ENCODE measurements at regions not wholly inside any gene's neighbourhood (a gene's known extent, or its start where the extent isn't known, plus 50 kb on each side); places are given as distances from the start of the nearest gene placed in this dataset.
"Not testable (repeated sequence)": the region's sequence is repeated elsewhere in the genome, so short reads cannot be mapped to it uniquely, and the experiment has no call there.

DNA sequence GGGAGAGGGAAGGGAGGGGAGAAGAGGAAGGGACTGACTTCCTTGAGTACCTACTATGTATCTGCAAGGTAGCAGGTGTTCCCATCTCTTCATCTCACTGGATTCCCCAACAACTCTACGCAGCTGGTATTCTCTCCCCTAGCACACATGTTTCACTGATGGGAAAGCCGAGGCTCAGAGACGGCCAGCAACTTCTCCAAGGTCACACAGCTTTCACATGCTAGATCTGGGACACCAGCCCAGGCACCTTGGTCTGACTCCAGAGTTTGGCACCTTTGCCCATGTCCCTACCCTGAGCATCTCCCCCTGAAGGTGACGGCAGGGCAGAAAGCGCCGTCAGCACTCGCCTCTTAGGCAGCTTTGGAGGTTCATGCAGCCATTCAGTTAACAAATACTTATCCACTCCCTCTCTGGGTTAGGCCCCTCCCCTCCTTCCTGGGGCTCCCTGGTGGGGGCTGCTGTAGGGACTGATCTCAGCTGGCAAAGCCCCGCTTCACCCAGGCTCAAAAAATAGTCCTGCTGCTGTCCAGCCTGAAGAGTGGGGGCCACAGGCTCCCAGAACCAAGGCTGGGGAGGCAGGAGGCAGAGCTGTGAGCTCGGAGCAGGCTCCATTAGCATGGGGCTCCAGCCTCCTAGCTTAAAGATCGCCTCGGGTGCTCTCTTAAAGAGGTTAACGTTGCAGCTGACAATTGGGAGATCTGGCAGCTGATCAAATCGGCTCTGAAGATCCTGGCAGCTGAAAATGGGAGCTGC is 79.4 kb downstream of the IGLL1 start:
- no peak for DNase-seq

DNA sequence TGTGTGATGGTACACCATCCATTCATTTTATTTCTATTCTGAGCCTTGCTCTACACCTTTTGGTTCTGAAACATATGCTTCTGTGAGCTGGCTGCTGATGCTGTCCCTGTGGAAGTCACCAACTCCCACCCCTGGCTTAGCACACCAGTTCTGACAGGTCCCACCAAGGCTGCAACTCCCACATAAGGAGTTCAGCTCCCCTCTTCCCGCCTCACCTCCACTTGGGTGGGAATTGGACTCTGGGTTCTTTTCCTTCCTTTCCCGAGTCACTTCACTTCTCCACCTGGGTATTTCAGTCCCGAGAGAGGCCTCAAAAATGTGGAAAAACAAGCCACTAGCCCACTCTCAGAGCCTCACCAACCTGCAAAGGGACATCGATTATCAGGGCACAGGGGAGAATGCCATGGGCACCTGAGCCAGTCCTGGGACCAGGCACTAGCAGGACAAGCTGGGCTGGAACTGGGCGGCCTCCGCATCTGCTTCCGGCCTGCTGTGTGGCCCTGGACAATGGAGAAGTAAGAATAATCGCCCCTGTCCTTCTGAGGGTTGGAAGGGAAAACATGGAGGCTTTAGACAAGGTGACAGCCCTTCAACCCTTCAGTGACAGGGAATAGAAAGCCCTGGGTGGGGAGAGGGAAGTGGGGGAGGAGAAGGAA is 80.1 kb downstream of the IGLL1 start:
- DNase-seq, result no peak

DNA sequence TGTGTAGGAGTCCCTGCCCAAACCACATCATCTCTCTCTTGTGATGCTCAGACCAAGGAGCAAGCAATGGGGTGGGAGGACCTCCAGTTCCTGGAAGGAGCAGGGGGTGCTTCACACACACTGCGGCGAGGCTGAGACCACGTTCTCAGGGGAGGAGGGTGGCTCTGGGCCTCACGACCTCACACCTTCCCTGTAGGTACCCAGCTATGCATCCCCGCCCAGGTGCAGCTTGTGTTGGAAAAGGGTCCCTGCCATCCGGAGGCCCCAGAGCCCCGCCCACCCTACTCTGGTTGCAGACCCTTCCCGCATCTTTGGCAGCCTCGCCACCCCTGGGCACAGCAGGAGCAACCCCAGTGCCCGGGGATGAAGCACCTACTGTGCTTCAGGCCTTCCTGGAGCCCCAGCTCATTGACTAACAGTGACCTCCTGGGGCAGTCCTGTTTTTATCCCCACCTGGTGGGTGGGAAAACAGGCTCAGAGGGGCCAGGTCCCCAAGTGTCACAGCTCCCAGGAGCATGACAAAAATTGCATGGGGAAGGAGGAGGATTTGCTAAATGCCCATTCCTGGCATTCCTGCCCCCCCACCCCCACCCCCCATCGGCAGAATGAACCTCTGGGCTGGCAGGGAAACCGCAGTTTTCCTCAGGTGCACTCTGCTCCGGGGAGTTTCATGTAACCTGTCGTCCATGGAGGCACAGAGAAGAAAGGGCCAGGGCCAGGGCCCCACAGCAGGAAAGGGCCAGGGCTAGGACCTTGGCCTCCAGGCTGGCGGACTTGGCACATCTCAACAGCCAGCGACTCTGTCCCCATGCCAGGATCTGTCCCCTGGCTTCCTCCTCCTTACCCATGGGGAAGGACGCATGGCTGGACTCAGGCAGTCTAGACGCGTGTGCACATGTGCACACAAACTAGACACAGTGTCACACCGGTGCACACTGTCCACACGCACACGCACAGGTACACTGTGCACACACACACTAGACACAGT is 81.0 kb downstream of the IGLL1 start:
- no peak for DNase-seq

DNA sequence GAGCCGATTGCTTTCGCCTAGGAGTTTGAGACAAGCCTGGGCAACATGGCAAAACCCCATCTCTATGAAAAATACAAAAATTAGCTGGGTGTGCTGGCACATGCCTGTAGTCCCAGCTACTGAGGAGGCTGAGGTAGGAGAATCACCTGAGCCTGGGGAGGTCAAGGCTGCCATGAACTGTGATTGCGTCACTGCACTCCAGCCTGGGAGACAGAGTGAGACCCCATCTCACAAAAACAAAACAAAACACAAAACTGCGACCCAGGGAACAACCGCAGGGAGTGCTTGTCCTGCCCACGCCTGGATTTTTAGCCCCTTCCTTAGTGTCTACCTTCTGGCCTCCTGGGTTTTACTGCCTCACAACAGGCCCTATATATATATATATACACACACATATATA is 82.2 kb downstream of the IGLL1 start:
- DNase-seq, result not testable (repeated sequence)

DNA sequence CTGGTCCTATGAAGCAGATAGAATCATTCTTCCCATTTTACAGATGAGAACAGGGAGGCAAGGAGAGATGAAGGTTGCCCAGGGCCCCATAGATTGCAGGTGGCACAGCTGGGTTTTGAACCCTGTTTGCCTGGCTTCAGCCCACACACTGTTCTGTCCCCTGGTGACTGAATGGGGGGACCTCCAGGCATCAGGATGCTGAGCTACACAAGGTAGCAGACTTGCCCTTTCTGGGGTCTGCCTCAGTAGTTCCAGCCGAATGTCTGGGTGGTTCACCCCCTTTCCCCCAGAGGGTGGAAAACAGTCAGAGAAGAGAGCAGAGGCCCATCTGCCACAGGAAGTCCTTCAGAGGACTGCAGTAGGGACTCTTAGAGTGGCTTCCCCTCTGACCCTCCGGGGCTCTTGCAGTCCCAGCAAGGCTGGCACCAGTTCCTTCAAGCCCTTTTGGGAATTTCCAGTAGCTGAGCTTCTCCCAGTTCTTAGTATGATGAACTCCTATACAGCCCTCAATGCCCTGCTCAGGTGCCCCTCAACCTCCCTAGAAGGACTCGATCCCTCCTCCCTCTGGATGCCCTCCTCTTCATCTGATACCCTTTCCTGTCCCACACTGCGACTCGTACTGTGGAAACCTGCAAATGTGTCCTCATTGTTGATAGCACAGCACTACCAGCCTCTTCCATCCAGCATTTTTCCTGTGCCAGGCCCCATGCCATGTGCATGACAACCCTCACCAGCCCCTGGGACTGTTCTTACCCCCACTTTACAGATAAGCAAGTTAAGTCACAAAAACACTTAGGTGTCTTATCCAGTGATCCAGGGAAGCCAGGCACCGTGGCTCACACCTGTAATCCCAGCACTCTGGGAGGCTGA is 82.8 kb downstream of the IGLL1 start:
- no peak for DNase-seq

- no peak for DNase-seq
Observed at GRCh38 chr22:23496445-23496833, 83.7 kb downstream of the IGLL1 start.

DNA sequence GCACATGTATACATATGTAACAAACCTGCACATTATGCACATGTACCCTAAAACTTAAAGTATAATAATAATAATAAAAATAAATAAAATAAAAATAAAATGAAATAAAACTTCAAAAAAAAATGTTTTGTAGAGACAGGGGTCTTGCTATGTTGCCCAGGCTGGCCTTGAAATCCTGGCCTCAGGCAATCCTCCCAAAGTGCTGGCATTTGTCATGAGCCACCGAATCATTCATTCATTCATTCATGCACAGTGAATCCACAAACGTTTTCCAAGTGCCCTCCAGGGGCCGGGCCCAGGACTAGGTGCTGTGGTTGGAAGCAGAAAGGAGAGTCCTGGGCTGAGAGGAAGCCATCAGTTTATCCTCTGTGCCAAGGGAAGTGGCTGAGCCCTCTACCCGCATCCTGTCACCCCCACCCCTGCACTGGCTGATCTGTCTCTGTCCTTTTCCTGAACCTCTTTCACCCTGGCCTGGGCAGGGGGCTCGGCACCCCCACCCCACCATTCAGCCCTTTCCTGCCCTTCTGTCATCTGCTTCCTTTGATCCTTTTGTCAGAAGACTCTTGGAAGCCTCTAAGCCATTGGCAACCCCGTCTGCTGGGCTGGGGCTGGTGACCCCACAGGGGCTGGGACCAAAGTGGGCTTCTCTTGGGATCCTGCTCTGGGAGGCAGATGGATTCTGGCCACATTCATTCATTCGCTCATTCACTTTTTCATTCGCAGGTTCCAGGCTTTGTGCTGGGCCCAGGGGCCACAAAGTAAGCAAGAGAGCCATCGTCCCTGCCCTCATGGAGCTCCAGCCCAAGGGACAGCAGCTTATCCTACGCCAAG is 84.3 kb downstream of the IGLL1 start:
- no peak for DNase-seq

- DNase-seq, result no peak
Observed at GRCh38 chr22:23494930-23495266, 85.2 kb downstream of the IGLL1 start.

GRCh38 chr22:23485490-23485889 is 94.6 kb downstream of the IGLL1 start:
- no peak for DNase-seq

DNA sequence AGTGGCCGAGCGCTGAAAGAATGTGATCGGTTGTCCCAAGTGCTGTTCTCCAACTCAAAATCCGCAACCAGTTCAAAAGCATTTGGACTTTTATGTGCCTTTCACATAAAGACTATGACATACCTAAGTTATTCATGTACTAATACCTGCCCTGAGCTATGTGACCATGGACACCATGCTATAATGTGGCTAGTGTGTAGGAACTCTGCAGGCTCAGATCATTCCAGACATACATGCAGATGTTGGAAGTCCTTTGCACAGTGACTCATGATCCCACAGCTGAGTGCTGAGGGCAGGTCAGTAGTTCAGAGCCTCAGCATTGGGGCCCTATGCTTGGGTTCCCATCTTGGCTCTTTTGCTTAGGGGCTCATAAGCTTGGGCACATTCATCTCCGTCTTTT is 95.4 kb downstream of the IGLL1 start:
- DNase-seq, result no peak

- no peak for DNase-seq
Observed at GRCh38 chr22:23481369-23481768, 98.7 kb downstream of the IGLL1 start.

DNA sequence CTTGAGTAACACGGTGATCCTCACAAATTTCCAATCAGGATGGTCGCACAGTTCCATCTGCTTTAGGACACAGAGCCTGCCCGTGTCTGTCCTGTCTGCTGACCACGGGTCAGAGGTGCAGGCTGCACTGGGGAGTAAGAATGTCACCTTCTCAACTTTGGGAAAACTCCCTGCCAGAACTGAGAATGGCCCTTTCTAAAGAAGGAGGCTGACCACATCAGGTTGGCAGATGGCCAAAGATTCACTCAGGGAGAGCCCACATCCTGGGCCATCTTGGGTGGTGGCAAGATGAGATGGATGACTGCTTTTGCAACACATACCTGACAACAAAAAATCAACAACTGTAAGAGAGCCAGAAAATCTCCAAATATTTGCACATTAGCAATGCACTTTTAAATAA is 101.9 kb downstream of the IGLL1 start:
- no peak for DNase-seq

DNA sequence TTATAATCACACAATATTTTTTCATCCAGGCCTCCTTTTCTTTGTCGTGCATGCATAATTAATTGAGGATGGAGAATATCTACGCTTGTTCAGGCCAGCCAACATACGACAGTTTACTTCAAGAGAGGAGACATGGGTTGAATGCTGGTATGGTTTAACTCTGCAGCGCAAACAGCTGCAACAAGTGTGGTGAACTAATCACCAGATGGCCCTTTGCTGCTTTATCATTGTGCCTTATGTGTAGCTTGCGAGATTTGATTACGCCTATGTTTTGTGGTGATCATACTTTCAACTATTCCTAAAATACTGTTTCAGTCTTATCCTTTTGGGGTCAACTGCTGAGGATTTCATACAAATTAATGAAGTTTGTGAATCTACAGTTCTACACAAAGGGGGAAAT is 105.6 kb downstream of the IGLL1 start:
- not testable (repeated sequence) for DNase-seq

DNA sequence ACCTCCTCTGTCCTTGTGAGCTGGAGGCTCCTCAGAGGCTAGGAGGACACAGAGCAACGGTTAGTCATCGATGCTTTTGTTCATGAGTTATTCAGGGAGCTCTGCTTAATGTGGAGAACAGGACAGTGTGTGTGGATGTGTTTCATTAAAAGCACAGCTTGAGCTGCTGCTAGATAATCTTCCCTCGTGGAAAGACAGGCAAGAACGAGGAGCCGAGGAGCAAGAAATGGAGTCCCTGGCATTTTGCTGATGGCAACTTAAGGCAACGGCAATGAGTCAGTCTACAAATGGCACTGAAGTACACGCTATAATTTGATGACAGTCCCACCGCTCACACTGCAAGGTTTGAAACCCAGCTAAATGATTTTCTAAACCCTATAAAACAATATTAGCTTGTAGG is 106.2 kb downstream of the IGLL1 start:
- DNase-seq, result no peak

DNA sequence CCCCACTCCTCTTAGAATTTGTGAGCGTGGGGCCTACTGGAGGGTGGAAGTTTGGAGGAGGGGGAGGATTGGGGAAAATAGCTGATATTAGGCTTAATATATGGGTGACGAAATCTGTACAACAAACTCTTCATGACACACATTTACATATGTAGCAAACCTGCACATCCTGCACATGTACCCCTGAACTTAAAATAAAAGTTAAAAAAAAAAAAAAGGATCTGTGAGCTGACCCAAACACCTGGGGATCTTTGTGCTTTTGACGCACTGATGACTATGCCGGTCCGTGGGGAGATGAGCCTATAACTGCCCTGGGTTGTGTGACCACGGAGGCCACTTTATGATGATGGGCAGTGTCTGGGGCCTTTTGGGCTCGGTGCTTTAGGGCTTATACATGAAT is 107.7 kb downstream of the IGLL1 start:
- not testable (repeated sequence) for DNase-seq

DNA sequence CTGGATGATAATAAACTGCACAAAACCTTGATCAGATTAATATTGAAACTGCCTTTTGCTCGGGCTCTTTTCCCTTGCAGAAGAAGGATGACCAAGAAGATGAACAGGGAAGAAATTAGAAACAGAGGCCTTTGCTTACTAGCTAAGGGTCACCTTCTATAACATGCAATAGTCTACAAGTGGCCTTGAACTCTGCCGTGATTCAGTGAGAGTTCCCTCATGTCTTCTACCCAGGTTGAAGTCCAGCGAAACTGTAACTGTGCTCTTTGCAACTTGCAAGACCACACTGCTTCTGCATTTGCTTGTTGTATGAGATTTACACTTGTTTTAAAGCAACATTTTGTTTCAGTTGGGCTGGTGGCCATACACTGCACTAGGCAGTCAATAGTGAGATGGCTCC is 108.4 kb downstream of the IGLL1 start:
- no peak for DNase-seq

DNA sequence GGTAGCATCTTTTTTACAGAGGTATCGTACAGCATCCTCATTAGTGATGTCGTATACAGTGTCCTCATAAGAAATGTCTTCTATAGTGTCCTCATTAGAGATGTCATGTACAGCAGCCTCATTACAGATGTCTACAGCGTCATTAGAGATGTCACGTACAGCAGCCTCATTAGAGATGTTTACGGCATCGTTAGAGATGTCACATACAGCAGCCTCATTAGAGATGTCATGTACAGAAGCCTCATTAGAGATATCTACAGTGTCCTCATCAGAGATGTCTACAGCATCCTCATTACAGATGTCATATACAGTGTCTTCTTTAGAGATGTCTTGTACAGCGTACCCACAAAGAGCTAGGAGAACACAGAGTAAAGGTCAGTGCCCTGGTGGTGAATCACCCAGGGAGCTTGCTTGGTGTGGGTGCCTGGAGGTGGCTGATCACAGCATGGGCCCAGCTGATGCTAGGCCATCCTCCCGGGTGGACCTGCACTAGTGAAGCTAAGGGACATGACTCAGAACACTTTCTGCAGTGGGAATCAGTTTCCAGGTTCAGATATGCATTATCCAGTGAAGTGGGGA is 109.2 kb downstream of the IGLL1 start:
- no peak for DNase-seq

- DNase-seq, result no peak
Observed at GRCh38 chr22:23467721-23468294, 112.3 kb downstream of the IGLL1 start.

- no peak for DNase-seq
Observed at GRCh38 chr22:23466351-23466750, 113.7 kb downstream of the IGLL1 start.

GRCh38 chr22:23464796-23465195 is 115.3 kb downstream of the IGLL1 start:
- not testable (repeated sequence) for DNase-seq

GRCh38 chr22:23460517-23461031 is 119.5 kb downstream of the IGLL1 start:
- DNase-seq, result not testable (repeated sequence)
